HepG2 (cell line): ENCODE measurements at regions not wholly inside any gene's neighbourhood (a gene's known extent, or its start where the extent isn't known, plus 50 kb on each side); places are given as distances from the start of the nearest gene placed in this dataset.

ENCODE experiments used
- ATAC-seq: fragments of 200-7000 bp; cut with Tn5 transposase; 3 replicates; pipeline ENCODE4 v1.9.1; 2020; ENCODE audit warnings: mild to moderate bottlenecking, moderate library complexity
- BruUV-seq: library from RNA; stranded (reverse); fragments of 400-500 nt; replicated peaks from 2 replicates; lab custom pipeline; 2021; lab: Mats Ljungman, UMichigan
- CTCF ChIA-PET: fragments of 300-600 bp; formaldehyde crosslinking; extraction: SDS; loops from one replicate; lab custom pipeline; 2021; ENCODE audit warnings: low total read pairs, inconsistent platforms, low intra/inter-chr PET ratio; lab: Yijun Ruan, JAX
- POLR2A ChIA-PET: fragments of 350-600 bp; sonication (Branson Sonifier 250); formaldehyde crosslinking; loops from one replicate; lab custom pipeline; 2020; ENCODE audit warnings: antibody characterized with exemption, inconsistent platforms; lab: Yijun Ruan, JAX
- DNase-seq: peaks from one replicate; pipeline ENCODE4 v3.0.0-alpha.2; 2015; ENCODE audit warnings: low spot score
- FAIRE-seq: peaks from 3 replicates; lab custom pipeline; 2011; peaks lifted over from hg19 to GRCh38; lab: Jason Lieb, UNC
- H2AFZ ChIP-seq: one replicate; pipeline ENCODE4 v1.6.1; 2011; ENCODE audit warnings: low read length, inconsistent platforms
- H3K27ac ChIP-seq: fragments of 300-600 bp; 3 replicates; pipeline ENCODE4 v1.8.0; 2011; ENCODE audit warnings: mixed run types, mild to moderate bottlenecking, mixed read lengths, low read length, inconsistent platforms; ENCODE audit not compliant: insufficient read depth; ENCODE audit errors: extremely low read length
- H3K27me3 ChIP-seq, 2 experiments: fragments of 200-600 bp in 1 of 2; 2 replicates in 1 of 2; 3 replicates in 1 of 2; pipeline versions ENCODE4 v1.6.0 to v1.8.0; 2011; ENCODE audit warnings: low read length in 2 of 2, mild to moderate bottlenecking in 2 of 2, moderate library complexity in 2 of 2, inconsistent platforms in 1 of 2; ENCODE audit not compliant: insufficient read depth in 2 of 2, control insufficient read depth in 1 of 2
- H3K36me3 ChIP-seq, 2 experiments: fragments of 200-600 bp in 1 of 2; replicated peaks in 1 of 2; 2 replicates in 1 of 2; 3 replicates in 1 of 2; pipeline versions ENCODE4 v1.5.1 to v1.8.0; 2011; ENCODE audit warnings: low read length in 2 of 2, inconsistent platforms in 1 of 2; ENCODE audit not compliant: insufficient read depth in 2 of 2, control insufficient read depth in 1 of 2
- H3K4me1 ChIP-seq: 2 replicates; pipeline ENCODE4 v1.5.1; 2012; ENCODE audit warnings: low read length, inconsistent platforms; ENCODE audit not compliant: insufficient read depth
- H3K4me2 ChIP-seq: 2 replicates; pipeline ENCODE4 v1.6.0; 2011; ENCODE audit warnings: low read depth, low read length, inconsistent platforms
- H3K4me3 ChIP-seq, 3 experiments: fragments of 200-600 bp in 1 of 3; sonication (generic), shearing (Covaris generic) in 1 of 3; replicated peaks in 1 of 3; 2 replicates each; pipeline ENCODE4 v1.5.1; 2011 to 2016; ENCODE audit warnings: low read length in 3 of 3, inconsistent platforms in 2 of 3, low read depth in 2 of 3, mild to moderate bottlenecking in 2 of 3, control low read depth in 1 of 3, mixed read lengths in 1 of 3; ENCODE audit not compliant: insufficient read depth in 1 of 3
- H3K79me2 ChIP-seq: one replicate; pipeline ENCODE4 v1.6.1; 2011; ENCODE audit warnings: low read length, inconsistent platforms; ENCODE audit not compliant: insufficient read depth
- H3K9ac ChIP-seq: 2 replicates; pipeline ENCODE4 v1.6.0; 2011; ENCODE audit warnings: mild to moderate bottlenecking, low read depth, low read length, inconsistent platforms; ENCODE audit not compliant: insufficient read depth
- H3K9me3 ChIP-seq: 2 replicates; pipeline ENCODE4 v1.5.1; 2012; ENCODE audit warnings: mild to moderate bottlenecking, low read length
- H4K20me1 ChIP-seq: 2 replicates; pipeline ENCODE4 v1.6.0; 2011; ENCODE audit warnings: inconsistent platforms, mild to moderate bottlenecking, low read length, moderate library complexity; ENCODE audit not compliant: insufficient read depth
- HMGXB3 ChIP-seq: sonication (generic); formaldehyde crosslinking; IDR thresholded peaks from 2 replicates; pipeline ENCODE4 v1.4.0; 2020; ENCODE audit warnings: missing genetic modification reagents, borderline replicate concordance
- PLSCR1 ChIP-seq: sonication (generic); formaldehyde crosslinking; IDR thresholded peaks from 2 replicates; pipeline ENCODE4 v1.5.0; 2020; ENCODE audit warnings: missing genetic modification reagents, mild to moderate bottlenecking, borderline replicate concordance
- SAP130 ChIP-seq: IDR thresholded peaks from 2 replicates; pipeline ENCODE4 v1.6.1; 2016; ENCODE audit warnings: low read depth
- TSC22D2 ChIP-seq: sonication (generic); formaldehyde crosslinking; IDR thresholded peaks from 2 replicates; pipeline ENCODE4 v1.5.1; 2020; ENCODE audit warnings: missing genetic modification reagents, mild to moderate bottlenecking, borderline replicate concordance
- ZNF75D ChIP-seq: sonication (generic); formaldehyde crosslinking; IDR thresholded peaks from 2 replicates; pipeline ENCODE4 v1.8.1; 2023; ENCODE audit warnings: missing genetic modification reagents, mild to moderate bottlenecking, borderline replicate concordance
- WGBS: methylation state at CpG from one replicate; pipeline ENCODE4 v1.1.6; 2017; ENCODE audit warnings: low lambda C conversion rate; 5-methylcytosine and 5-hydroxymethylcytosine counted together
- in situ Hi-C: cut with HindIII; loops from 2 replicates; pipeline ENCODE4 v1.10.0; 2017; ENCODE audit warnings: low pct_unique_long_range_greater_than_20kb; ENCODE audit not compliant: extremely low pct_ligation_motif_present
- intact Hi-C: fragments of 100-400 bp; cut with micrococcal nuclease; formaldehyde crosslinking; loops from one replicate; pipeline ENCODE4 v1.10.0; 2022; ENCODE audit not compliant: unreplicated experiment

GRCh38 chr4:84024405-84024804, 474.7 kb downstream of the NKX6-1 start:
- FAIRE-seq (no peak), ATAC-seq (no peak), DNase-seq (no peak)
- H3K79me2 ChIP-seq = no peaks in the 10 kb centered on the region
- no peaks in the 10 kb centered on the region for H3K27me3 ChIP-seq
- WGBS = 7% methylated on average over 2 of the region's 2 CpGs
- H3K9ac ChIP-seq = no peak overlapping the region
- H3K4me2 ChIP-seq = no peak overlapping the region
- no peak for TF ChIP-seq SAP130 (CRISPR knock-in tag)
- no peak for TF ChIP-seq PLSCR1
- TF ChIP-seq HMGXB3 = no peak
- no peak for TF ChIP-seq TSC22D2 (CRISPR knock-in tag)
- TF ChIP-seq ZNF75D (CRISPR knock-in tag) = no peak
- no peak overlapping the region for H2AFZ ChIP-seq
- no peak overlapping the region for H3K27ac ChIP-seq
- no peak overlapping the region for H3K4me3 ChIP-seq
- in situ Hi-C loops = no loop called here
- H3K36me3 ChIP-seq = no peaks in the 10 kb centered on the region
- no TSS peak for BruUV-seq
- H3K9me3 ChIP-seq = no peaks in the 10 kb centered on the region
- H3K4me1 ChIP-seq = no peaks in the 10 kb centered on the region
- ChIA-PET POLR2A (no interaction called here), CTCF (no interaction called here)
- H4K20me1 ChIP-seq = no peaks in the 10 kb centered on the region
- intact Hi-C loops = no loop called here
